ENCODE measurements at regions not wholly inside any gene's neighbourhood (a gene's known extent, or its start where the extent isn't known, plus 50 kb on each side); places are given as distances from the start of the nearest gene placed in this dataset.

DNA sequence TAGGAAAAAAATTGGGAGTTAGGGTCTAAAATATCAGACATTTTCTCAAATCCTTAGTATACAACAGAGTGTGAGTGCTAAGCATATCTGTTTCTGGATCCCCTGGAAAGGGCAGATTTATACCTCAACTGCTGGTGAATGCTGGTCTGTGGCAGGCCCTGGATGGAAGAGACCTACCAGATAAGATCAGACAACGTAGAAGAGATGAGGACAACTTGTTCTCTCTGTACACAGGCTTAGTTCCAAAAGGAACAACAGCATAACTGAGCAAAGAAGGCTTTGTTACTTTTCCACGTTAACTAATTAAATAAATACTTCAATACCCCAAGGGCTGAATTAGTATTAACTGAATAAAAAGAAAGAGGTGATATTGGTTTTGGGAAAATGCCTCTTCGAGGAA, 1277.3 kb downstream of the SLITRK5 start:
- H2BK120ac ChIP-seq (ENCODE audit: low read depth, low read length): no peak overlapping the region
- H3K79me1 ChIP-seq (ENCODE audit: low read depth in 1 of 2, low read length in 2 of 2): no peaks in the 10 kb centered on the region
- H2BK5ac ChIP-seq (ENCODE audit: low read depth, low read length, poor library complexity, severe bottlenecking): no peak overlapping the region
- H4K5ac ChIP-seq (ENCODE audit: low read depth, low read length): no peak overlapping the region
- WGBS, 2 experiments (ENCODE audit: extremely low coverage in 2 of 2, insufficient read length in 1 of 2): no CpG with 5 or more reads among the region's 3 CpGs
- no peak overlapping the region for H3K9ac ChIP-seq (ENCODE audit: low read depth, low read length)
- H2BK20ac ChIP-seq (ENCODE audit: low read depth, low read length): no peak overlapping the region
- no peak overlapping the region for H3K27ac ChIP-seq (ENCODE audit: insufficient read depth, low read length)
- BruUV-seq (replicated peaks): no TSS peak
- H3K4me2 ChIP-seq (ENCODE audit: low read depth, low read length): no peak overlapping the region
- no peak overlapping the region for H3K23ac ChIP-seq (ENCODE audit: low read depth, low read length)
- H3K9me1 ChIP-seq (ENCODE audit: insufficient read depth, low read length): no peaks in the 10 kb centered on the region
- intact Hi-C loops (cut with micrococcal nuclease): no loop called here
- no peak overlapping the region for H3K4ac ChIP-seq (ENCODE audit: low read depth, low read length)
- TF ChIP-seq NFE2L2 (IDR thresholded peaks at IDR 0.05; ENCODE audit: low read depth, low read length): no peak
- TF ChIP-seq, protein P1, sequence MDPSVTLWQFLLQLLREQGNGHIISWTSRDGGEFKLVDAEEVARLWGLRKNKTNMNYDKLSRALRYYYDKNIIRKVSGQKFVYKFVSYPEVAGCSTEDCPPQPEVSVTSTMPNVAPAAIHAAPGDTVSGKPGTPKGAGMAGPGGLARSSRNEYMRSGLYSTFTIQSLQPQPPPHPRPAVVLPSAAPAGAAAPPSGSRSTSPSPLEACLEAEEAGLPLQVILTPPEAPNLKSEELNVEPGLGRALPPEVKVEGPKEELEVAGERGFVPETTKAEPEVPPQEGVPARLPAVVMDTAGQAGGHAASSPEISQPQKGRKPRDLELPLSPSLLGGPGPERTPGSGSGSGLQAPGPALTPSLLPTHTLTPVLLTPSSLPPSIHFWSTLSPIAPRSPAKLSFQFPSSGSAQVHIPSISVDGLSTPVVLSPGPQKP (IDR thresholded peaks at IDR 0.05; ENCODE audit: borderline replicate concordance, low read depth, low read length): no peak
- no peak for TF ChIP-seq USF2 (IDR thresholded peaks at IDR 0.05; ENCODE audit: low read depth, low read length)
- TF ChIP-seq POLR2A (IDR thresholded peaks at IDR 0.05; ENCODE audit: low read depth, low read length): no peak
- H3K56ac ChIP-seq (ENCODE audit: extremely low read depth, insufficient read depth, low read length): no peak overlapping the region
- CTCF ChIA-PET: no interaction called here
- no peak overlapping the region for H2BK15ac ChIP-seq (ENCODE audit: low read depth, low read length)
- no peak overlapping the region for H2AFZ ChIP-seq (replicated peaks; ENCODE audit: low read length, poor library complexity)
- no peak overlapping the region for H3K4me3 ChIP-seq (ENCODE audit: insufficient read depth, low read depth, low read length)
- dilution Hi-C loops (cut with HindIII; ENCODE audit: low sequenced_read_pairs, unreplicated experiment): no loop called here
- no peak overlapping the region for H3K18ac ChIP-seq (ENCODE audit: low read depth, low read length)
- no peaks in the 10 kb centered on the region for H3K4me1 ChIP-seq (ENCODE audit: control insufficient read depth, insufficient read depth, low read length)
- H2AK9ac ChIP-seq (replicated peaks; ENCODE audit: low read depth, low read length, poor library complexity): no peak overlapping the region
- H3K9me3 ChIP-seq (ENCODE audit: control insufficient read depth, insufficient read depth, low read length): peaks cover 2% of the 10 kb centered on the region; the same call in 1 of the 2 replicates
- no peaks in the 10 kb centered on the region for H3K36me3 ChIP-seq (ENCODE audit: control insufficient read depth, insufficient read depth, low read length)
- no peaks in the 10 kb centered on the region for H3K27me3 ChIP-seq (ENCODE audit: control insufficient read depth, insufficient read depth, low read length)
- POLR2A ChIA-PET (ENCODE audit: unreplicated experiment): no interaction called here
- in situ Hi-C loops (cut with MboI; ENCODE audit: low sequenced_read_pairs): no loop called here
- H3K14ac ChIP-seq (replicated peaks; ENCODE audit: low read depth, low read length): no peak overlapping the region
- no peak overlapping the region for H4K8ac ChIP-seq (ENCODE audit: low read depth in 2 of 2, low read length in 2 of 2)
- H4K20me1 ChIP-seq (ENCODE audit: insufficient read depth, low read length): no peaks in the 10 kb centered on the region
- no peak overlapping the region for H2AK5ac ChIP-seq (ENCODE audit: low read depth, low read length)
- DNase-seq: no peak
- H4K91ac ChIP-seq (ENCODE audit: insufficient read depth, low read depth, low read length): no peak overlapping the region
- ATAC-seq (ENCODE audit: low read depth): no peak

All from IMR-90 (cell line).